Smooth muscle cell (in vitro differentiated cells): ENCODE measurements at regions not wholly inside any gene's neighbourhood (a gene's known extent, or its start where the extent isn't known, plus 50 kb on each side); places are given as distances from the start of the nearest gene placed in this dataset.

Source experiments
- DNase-seq: peaks from one replicate; lab custom pipeline; 2025; ENCODE audit not compliant: unreplicated experiment; lab: John Stamatoyannopoulos, UW
- H2AFZ ChIP-seq: fragments of 200-600 bp; sonication (generic); 2 replicates; pipeline ENCODE4 v1.6.0; 2016; ENCODE audit warnings: antibody characterized with exemption, low read depth, mild to moderate bottlenecking
- H3F3A ChIP-seq: fragments of 200-600 bp; sonication (generic); 2 replicates; pipeline ENCODE4 v1.6.0; 2017; ENCODE audit warnings: antibody characterized with exemption, low read depth
- H3K27ac ChIP-seq: fragments of 200-600 bp; sonication (generic); 2 replicates; pipeline ENCODE4 v1.5.1; 2016; ENCODE audit warnings: low read depth, mild to moderate bottlenecking
- H3K27me3 ChIP-seq: fragments of 200-600 bp; sonication (generic); 2 replicates; pipeline ENCODE4 v1.6.1; 2016; ENCODE audit warnings: low read depth, mild to moderate bottlenecking
- H3K36me3 ChIP-seq: fragments of 200-600 bp; sonication (generic); 2 replicates; pipeline ENCODE4 v1.5.1; 2016; ENCODE audit warnings: low read depth
- H3K4me1 ChIP-seq: fragments of 200-600 bp; sonication (generic); 2 replicates; pipeline ENCODE4 v1.5.1; 2016; ENCODE audit warnings: low read depth
- H3K4me2 ChIP-seq: fragments of 200-600 bp; sonication (generic); 2 replicates; pipeline ENCODE4 v1.6.0; 2016; ENCODE audit warnings: mild to moderate bottlenecking
- H3K4me3 ChIP-seq: fragments of 200-600 bp; sonication (generic); 2 replicates; pipeline ENCODE4 v1.5.1; 2016; ENCODE audit warnings: mild to moderate bottlenecking
- H3K79me2 ChIP-seq: fragments of 200-600 bp; sonication (generic); 2 replicates; pipeline ENCODE4 v1.6.0; 2016; ENCODE audit warnings: low read depth, mild to moderate bottlenecking
- H3K9ac ChIP-seq: fragments of 200-600 bp; sonication (generic); 2 replicates; pipeline ENCODE4 v1.6.0; 2016; ENCODE audit warnings: low read depth
- H3K9me3 ChIP-seq: fragments of 200-600 bp; sonication (generic); replicated peaks from 2 replicates; pipeline ENCODE4 v1.5.1; 2016; ENCODE audit warnings: low read depth
- H4K20me1 ChIP-seq: fragments of 200-600 bp; sonication (generic); 2 replicates; pipeline ENCODE4 v1.6.0; 2016; ENCODE audit warnings: low read depth
- WGBS: methylation state at CpG from one replicate; pipeline ENCODE4 v1.1.7; 2016; ENCODE audit warnings: low lambda C conversion rate; 5-methylcytosine and 5-hydroxymethylcytosine counted together
- TF ChIP-seq, protein P1 (sequence below): fragments of 200-600 bp; sonication (generic); IDR thresholded peaks from 2 replicates; pipeline ENCODE4 v1.5.1; 2017; ENCODE audit warnings: borderline replicate concordance, mild to moderate bottlenecking, antibody characterized with exemption; ENCODE audit not compliant: insufficient read depth, poor library complexity, severe bottlenecking

GRCh38 chr2:8581601-8582041 lies 100.2 kb upstream of the ID2 start:
- TF ChIP-seq, protein P1, sequence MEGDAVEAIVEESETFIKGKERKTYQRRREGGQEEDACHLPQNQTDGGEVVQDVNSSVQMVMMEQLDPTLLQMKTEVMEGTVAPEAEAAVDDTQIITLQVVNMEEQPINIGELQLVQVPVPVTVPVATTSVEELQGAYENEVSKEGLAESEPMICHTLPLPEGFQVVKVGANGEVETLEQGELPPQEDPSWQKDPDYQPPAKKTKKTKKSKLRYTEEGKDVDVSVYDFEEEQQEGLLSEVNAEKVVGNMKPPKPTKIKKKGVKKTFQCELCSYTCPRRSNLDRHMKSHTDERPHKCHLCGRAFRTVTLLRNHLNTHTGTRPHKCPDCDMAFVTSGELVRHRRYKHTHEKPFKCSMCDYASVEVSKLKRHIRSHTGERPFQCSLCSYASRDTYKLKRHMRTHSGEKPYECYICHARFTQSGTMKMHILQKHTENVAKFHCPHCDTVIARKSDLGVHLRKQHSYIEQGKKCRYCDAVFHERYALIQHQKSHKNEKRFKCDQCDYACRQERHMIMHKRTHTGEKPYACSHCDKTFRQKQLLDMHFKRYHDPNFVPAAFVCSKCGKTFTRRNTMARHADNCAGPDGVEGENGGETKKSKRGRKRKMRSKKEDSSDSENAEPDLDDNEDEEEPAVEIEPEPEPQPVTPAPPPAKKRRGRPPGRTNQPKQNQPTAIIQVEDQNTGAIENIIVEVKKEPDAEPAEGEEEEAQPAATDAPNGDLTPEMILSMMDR: no peak
- Histone ChIP-seq H3K4me1 (peaks cover 9% of the 10 kb centered on the region), H3K9ac (no peak overlapping the region), H3K27ac (no peak overlapping the region), H3F3A (no peaks in the 10 kb centered on the region), H4K20me1 (no peaks in the 10 kb centered on the region), H3K27me3 (no peaks in the 10 kb centered on the region), H2AFZ (no peak overlapping the region), H3K9me3 (no peaks in the 10 kb centered on the region), H3K79me2 (no peaks in the 10 kb centered on the region), H3K4me3 (no peak overlapping the region), H3K36me3 (no peaks in the 10 kb centered on the region), H3K4me2 (no peak overlapping the region)
- WGBS: 99% methylated on average over 6 of the region's 6 CpGs
- DNase-seq: no peak

DNA sequence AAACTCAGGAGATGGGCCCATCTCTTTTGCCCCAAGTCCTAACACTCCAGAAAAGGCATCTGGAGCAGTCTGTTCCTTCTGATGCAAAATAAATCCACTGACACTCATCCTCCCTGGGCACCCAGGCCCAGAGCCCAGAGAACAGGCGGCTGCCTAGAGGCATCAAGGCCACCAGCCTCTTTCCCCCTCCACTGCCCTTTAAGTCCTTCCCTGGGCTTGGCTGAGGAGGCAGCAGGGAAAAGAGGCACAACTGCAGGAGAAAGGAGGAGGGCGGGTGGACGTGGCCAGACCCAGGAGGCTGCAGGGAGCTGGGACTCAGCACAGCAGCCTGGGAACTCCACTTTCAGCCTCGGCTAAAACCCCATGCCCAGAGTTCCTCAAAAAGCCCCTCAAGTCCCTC lies 99.7 kb upstream of the ID2 start:
- Histone ChIP-seq H3K4me1 (peaks cover 9% of the 10 kb centered on the region), H4K20me1 (no peaks in the 10 kb centered on the region), H3K9me3 (no peaks in the 10 kb centered on the region), H3K9ac (no peak overlapping the region), H3K36me3 (no peaks in the 10 kb centered on the region), H3K4me3 (no peak overlapping the region), H2AFZ (no peak overlapping the region), H3K79me2 (no peaks in the 10 kb centered on the region), H3K27ac (no peak overlapping the region), H3K4me2 (no peak overlapping the region), H3F3A (no peaks in the 10 kb centered on the region), H3K27me3 (no peaks in the 10 kb centered on the region)
- 94% methylated on average over 4 of the region's 4 CpGs for WGBS
- TF ChIP-seq, protein P1: no peak
- no peak for DNase-seq

DNA sequence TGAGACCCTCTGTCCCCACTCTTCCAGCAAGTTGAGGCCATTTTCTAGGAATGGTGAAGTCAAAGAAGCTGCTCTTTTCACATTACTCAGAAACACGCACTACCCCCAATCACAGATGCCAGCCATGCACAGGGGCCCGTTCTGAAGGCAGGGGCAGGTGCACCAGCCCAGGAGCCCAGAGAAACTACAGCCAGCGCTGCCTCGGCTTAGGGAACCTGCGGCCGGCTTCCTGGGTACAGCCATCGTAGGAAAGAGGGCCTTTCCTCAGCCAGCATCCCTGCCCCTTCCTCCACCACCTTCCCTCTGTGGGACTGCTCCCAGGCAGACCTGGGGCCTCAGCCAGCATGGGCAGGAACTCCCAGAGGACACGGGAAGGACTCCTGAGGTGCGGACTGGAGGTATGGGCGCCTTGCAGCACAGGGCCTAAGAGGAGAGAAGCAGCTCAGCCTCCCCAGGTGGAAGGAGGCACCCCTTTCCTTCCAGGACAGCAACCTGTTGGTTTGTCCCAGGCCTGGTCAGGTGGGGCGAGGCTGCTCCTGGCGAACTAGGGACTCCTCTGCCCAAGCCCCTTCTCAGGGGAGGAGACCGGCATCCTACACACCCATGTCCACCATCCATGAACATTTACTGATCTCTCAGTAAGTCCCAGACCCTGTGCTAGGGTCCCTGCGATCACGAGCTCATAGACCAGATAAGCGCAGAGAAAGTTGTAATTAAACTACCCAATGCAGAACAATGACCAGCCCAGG lies 99.0 kb upstream of the ID2 start:
- H3K4me2 ChIP-seq: no peak overlapping the region
- H3K79me2 ChIP-seq: no peaks in the 10 kb centered on the region
- H3K27ac ChIP-seq: no peak overlapping the region
- H4K20me1 ChIP-seq: no peaks in the 10 kb centered on the region
- no peaks in the 10 kb centered on the region for H3K9me3 ChIP-seq
- H2AFZ ChIP-seq: no peak overlapping the region
- peaks cover 9% of the 10 kb centered on the region for H3K4me1 ChIP-seq
- no peaks in the 10 kb centered on the region for H3K36me3 ChIP-seq
- WGBS: 92% methylated on average over 16 of the region's 16 CpGs
- no peak for DNase-seq
- no peaks in the 10 kb centered on the region for H3K27me3 ChIP-seq
- no peaks in the 10 kb centered on the region for H3F3A ChIP-seq
- no peak overlapping the region for H3K9ac ChIP-seq
- TF ChIP-seq, protein P1: no peak
- no peak overlapping the region for H3K4me3 ChIP-seq
